Endothelial cell of umbilical vein (primary cell): ENCODE measurements at regions not wholly inside any gene's neighbourhood (a gene's known extent, or its start where the extent isn't known, plus 50 kb on each side); places are given as distances from the start of the nearest gene placed in this dataset.

ENCODE experiments used
- CTCF ChIP-seq, 2 donors: IDR thresholded peaks; 1 replicate in 1 of 2; 2 replicates in 1 of 2; pipeline ENCODE4 v1.5.1; 2011; ENCODE audit warnings: low read length in 2 of 2, mild to moderate bottlenecking in 2 of 2, moderate library complexity in 2 of 2, control low read depth in 1 of 2, inconsistent platforms in 1 of 2, low read depth in 1 of 2; ENCODE audit not compliant: insufficient read depth in 1 of 2; ENCODE audit errors: extremely low read depth in 1 of 2
- EZH2 ChIP-seq: IDR thresholded peaks from 2 replicates; pipeline ENCODE4 v1.6.1; 2012; ENCODE audit warnings: borderline replicate concordance, low read depth, mild to moderate bottlenecking, moderate library complexity, low read length, inconsistent platforms; ENCODE audit not compliant: severe bottlenecking

- no peak for TF ChIP-seq CTCF (IDR thresholded peaks at IDR 0.05; ENCODE audit: extremely low read depth in 1 of 2, insufficient read depth in 1 of 2, low read depth in 1 of 2, low read length in 2 of 2)
- TF ChIP-seq EZH2 = no peak
Measured at GRCh38 chr16:87227296-87227951, 89.8 kb downstream of the C16orf95 start.
